Embryonic facial prominence (tissue), 1 donor: ENCODE measurements at regions not wholly inside any gene's neighbourhood (a gene's known extent, or its start where the extent isn't known, plus 50 kb on each side); places are given as distances from the start of the nearest gene placed in this dataset.

Experiments
- DNase-seq: peaks from one replicate; pipeline ENCODE4 v3.0.0-alpha.2; 2016; ENCODE audit errors: extremely low spot score

GRCh38 chr15:25563596-25563995 lies 124.8 kb upstream of the UBE3A start:
- no peak for DNase-seq

GRCh38 chr15:25557926-25558325 lies 119.1 kb upstream of the UBE3A start:
- DNase-seq, result no peak

- no peak for DNase-seq
Measured at GRCh38 chr15:25556136-25556535, 117.3 kb upstream of the UBE3A start.

GRCh38 chr15:25554640-25555039 lies 115.8 kb upstream of the UBE3A start:
- DNase-seq, result no peak

- DNase-seq, result no peak
Measured at GRCh38 chr15:25548600-25548999, 109.8 kb upstream of the UBE3A start.

GRCh38 chr15:25545889-25546288 lies 107.1 kb upstream of the UBE3A start:
- no peak for DNase-seq

- no peak for DNase-seq
Measured at GRCh38 chr15:25545017-25545416, 106.2 kb upstream of the UBE3A start.

- DNase-seq, result no peak
Measured at GRCh38 chr15:25544076-25544475, 105.3 kb upstream of the UBE3A start.

- peak; percentile 7 for DNase-seq
Measured at GRCh38 chr15:25543196-25543595, 104.4 kb upstream of the UBE3A start.

- no peak for DNase-seq
Measured at GRCh38 chr15:25541228-25541627, 102.4 kb upstream of the UBE3A start.

GRCh38 chr15:25536801-25537611 lies 98.2 kb upstream of the UBE3A start:
- no peak for DNase-seq

GRCh38 chr15:25535866-25536265 lies 97.0 kb upstream of the UBE3A start:
- no peak for DNase-seq

- DNase-seq, result no peak
Measured at GRCh38 chr15:25534293-25534692, 95.5 kb upstream of the UBE3A start.

- DNase-seq, result no peak
Measured at GRCh38 chr15:25532269-25533140, 93.7 kb upstream of the UBE3A start.

- no peak for DNase-seq
Measured at GRCh38 chr15:25529774-25530173, 91.0 kb upstream of the UBE3A start.

GRCh38 chr15:25527118-25527517 lies 88.3 kb upstream of the UBE3A start:
- no peak for DNase-seq

- no peak for DNase-seq
Measured at GRCh38 chr15:25525741-25526140, 86.9 kb upstream of the UBE3A start.

GRCh38 chr15:25515633-25516032 lies 76.8 kb upstream of the UBE3A start:
- DNase-seq, result no peak

- no peak for DNase-seq
Measured at GRCh38 chr15:25514522-25514921, 75.7 kb upstream of the UBE3A start.

- DNase-seq, result no peak
Measured at GRCh38 chr15:25512957-25513356, 74.1 kb upstream of the UBE3A start.

- no peak for DNase-seq
Measured at GRCh38 chr15:25510146-25510545, 71.3 kb upstream of the UBE3A start.

GRCh38 chr15:25509703-25510102 lies 70.9 kb upstream of the UBE3A start:
- DNase-seq, result no peak
